ENCODE measurements at regions not wholly inside any gene's neighbourhood (a gene's known extent, or its start where the extent isn't known, plus 50 kb on each side); places are given as distances from the start of the nearest gene placed in this dataset.

- no peak overlapping the region for H3K4me3 Mint-ChIP-seq
Observed at GRCh38 chr4:115361781-115362180, 248.4 kb upstream of the NDST4 start.

More at GRCh38 chr4:115361781-115362180, 248.4 kb upstream of the NDST4 start:
- Histone ChIP-seq H3K9ac (ENCODE audit: extremely low read depth, insufficient read length, low read length) (no peak overlapping the region), H3K4me2 (ENCODE audit: insufficient read depth, insufficient read length, low read length) (no peak overlapping the region), H3K23me2 (ENCODE audit: insufficient read length, low read depth, low read length, poor library complexity, severe bottlenecking) (no peaks in the 10 kb centered on the region), H3K79me1 (ENCODE audit: insufficient read depth, low read depth, low read length, poor library complexity, severe bottlenecking) (no peaks in the 10 kb centered on the region), H2BK20ac (ENCODE audit: low read depth, low read length, poor library complexity, severe bottlenecking) (no peak overlapping the region), H3K23ac (ENCODE audit: insufficient read length, low read depth, low read length) (no peak overlapping the region), H3K79me2 (ENCODE audit: insufficient read depth, low read length) (no peaks in the 10 kb centered on the region), H3K18ac (ENCODE audit: insufficient read length, low read depth, low read length) (no peak overlapping the region), H3K9me3 (ENCODE audit: control insufficient read depth, low read depth, low read length) (no peaks in the 10 kb centered on the region), H3K27me3 (ENCODE audit: insufficient read depth, low read length) (no peaks in the 10 kb centered on the region), H3T11ph (ENCODE audit: low read length) (no peak overlapping the region), H3K27ac (ENCODE audit: insufficient read length, low read depth, low read length) (no peak overlapping the region), H3K14ac (ENCODE audit: insufficient read depth, low read length) (no peak overlapping the region), H2BK5ac (ENCODE audit: insufficient read length, low read length) (no peak overlapping the region), H2AK5ac (ENCODE audit: insufficient read length, low read length) (no peak overlapping the region), H4K20me1 (ENCODE audit: control insufficient read depth, insufficient read depth, insufficient read length) (no peaks in the 10 kb centered on the region), H2BK15ac (ENCODE audit: low read depth, low read length) (no peak overlapping the region), H4K8ac (replicated peaks; ENCODE audit: insufficient read length, low read depth, low read length) (no peak overlapping the region), H3K56ac (ENCODE audit: insufficient read length, low read depth, low read length) (no peak overlapping the region), H3K4me1 (ENCODE audit: insufficient read depth, low read length) (no peaks in the 10 kb centered on the region), H3K4ac (ENCODE audit: low read depth, low read length) (no peak overlapping the region), H4K91ac (ENCODE audit: insufficient read length, low read depth, low read length) (no peak overlapping the region), H2AFZ (ENCODE audit: low read length) (no peak overlapping the region), H2BK120ac (ENCODE audit: low read depth, low read length, poor library complexity, severe bottlenecking) (no peak overlapping the region), H4K5ac (ENCODE audit: insufficient read length, low read depth, low read length) (no peak overlapping the region), H2BK12ac (ENCODE audit: insufficient read length, low read depth, low read length) (no peak overlapping the region)
- Mint-ChIP-seq H3K36me3 (ENCODE audit: insufficient read depth in 1 of 3, low read depth in 3 of 3) (peaks cover 0 to 4% (median 0%) of the 10 kb centered on the region in 3 experiments; a peak in 1 of 7 replicates), H3K27me3 (ENCODE audit: low read depth) (no peaks in the 10 kb centered on the region), H3K9me3 (no peaks in the 10 kb centered on the region), H3K27ac (no peak overlapping the region), H3K4me1 (no peaks in the 10 kb centered on the region)
- DNase-seq, result no peak
- no peak for TF ChIP-seq CTCF (conservative IDR thresholded peaks at IDR 0.05)
